ENCODE measurements at regions not wholly inside any gene's neighbourhood (a gene's known extent, or its start where the extent isn't known, plus 50 kb on each side); places are given as distances from the start of the nearest gene placed in this dataset.
"Not testable (repeated sequence)": the region's sequence is repeated elsewhere in the genome, so short reads cannot be mapped to it uniquely, and the experiment has no call there.

DNA sequence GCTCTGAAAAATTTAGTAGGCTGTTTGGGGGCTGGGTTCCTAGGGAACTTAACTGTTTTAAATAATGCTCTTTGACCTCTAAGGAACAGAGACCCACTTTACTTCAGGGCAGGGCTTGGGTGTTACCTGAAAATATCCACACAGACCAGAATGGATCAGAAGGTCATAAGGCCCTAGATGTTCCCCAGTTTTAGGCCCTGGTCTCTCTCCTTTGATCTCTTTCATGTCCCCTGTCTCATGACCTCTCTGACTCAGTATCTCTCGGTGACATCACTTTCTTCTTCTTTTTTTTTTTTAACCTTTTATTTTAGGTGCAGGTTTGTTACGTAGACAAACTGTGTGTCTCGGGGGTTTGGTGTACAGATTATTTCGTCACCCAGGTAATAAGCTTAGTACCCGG lies 272.1 kb upstream of the SGK1 start:
- no peak for DNase-seq (ENCODE audit: extremely low read depth, low read depth, low spot score)

DNA sequence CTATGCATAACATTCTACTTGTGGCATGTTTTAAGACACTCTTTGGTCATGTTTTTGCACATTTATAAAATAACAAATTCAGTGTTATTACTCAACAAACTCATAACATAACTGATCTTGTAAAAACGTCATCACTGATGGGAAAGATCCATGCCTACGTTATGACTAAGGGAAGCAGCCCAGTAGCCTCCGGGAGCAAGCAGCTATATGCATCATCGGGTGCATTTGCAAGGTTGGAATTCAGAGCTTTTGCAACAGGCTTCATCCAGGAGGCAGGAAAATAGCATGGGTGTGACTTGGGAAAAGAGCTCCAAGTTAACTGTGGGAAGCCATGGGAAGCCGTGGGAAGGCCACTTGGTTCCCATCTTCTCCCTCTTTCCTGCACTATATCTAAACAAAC lies 271.6 kb upstream of the SGK1 start:
- no peak for DNase-seq (ENCODE audit: extremely low read depth, low read depth, low spot score)

DNA sequence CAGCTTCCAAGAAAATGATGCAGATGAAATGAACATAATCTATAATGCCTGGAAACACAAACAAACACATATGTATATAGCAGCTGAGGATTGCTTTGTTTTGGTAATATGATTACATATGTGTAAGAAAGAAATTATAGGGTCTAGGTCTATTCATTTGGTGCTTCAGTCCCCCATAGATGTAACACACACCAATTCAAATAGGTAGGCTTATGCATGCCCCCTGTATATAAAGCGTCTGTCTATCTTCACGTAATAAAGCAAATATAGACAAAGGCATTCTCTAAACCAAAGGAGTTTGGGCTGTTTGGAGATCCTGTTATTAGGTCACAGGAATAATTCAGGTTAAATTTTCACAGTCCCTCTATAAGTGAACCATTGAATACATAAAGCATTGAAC lies 270.4 kb upstream of the SGK1 start:
- DNase-seq (ENCODE audit: extremely low read depth, low read depth, low spot score) = no peak

DNA sequence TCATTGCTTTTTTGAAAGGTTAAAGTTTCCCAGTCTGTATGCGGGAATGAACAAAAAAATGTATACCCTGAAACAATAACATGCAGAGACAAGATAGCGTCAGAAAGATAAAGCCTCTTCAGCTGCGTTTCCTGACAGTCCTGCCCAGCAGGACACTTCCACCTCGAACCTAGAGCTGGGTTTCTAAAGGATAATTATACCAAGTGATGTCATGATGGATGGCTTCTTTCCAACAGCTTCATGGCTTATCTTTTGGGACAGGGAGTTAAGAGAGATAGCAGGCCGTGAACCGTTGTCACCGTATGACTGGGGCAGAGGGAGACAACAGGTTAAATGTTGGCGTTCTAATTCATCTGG lies 267.6 kb upstream of the SGK1 start:
- no peak for DNase-seq (ENCODE audit: extremely low read depth, low read depth, low spot score)

DNA sequence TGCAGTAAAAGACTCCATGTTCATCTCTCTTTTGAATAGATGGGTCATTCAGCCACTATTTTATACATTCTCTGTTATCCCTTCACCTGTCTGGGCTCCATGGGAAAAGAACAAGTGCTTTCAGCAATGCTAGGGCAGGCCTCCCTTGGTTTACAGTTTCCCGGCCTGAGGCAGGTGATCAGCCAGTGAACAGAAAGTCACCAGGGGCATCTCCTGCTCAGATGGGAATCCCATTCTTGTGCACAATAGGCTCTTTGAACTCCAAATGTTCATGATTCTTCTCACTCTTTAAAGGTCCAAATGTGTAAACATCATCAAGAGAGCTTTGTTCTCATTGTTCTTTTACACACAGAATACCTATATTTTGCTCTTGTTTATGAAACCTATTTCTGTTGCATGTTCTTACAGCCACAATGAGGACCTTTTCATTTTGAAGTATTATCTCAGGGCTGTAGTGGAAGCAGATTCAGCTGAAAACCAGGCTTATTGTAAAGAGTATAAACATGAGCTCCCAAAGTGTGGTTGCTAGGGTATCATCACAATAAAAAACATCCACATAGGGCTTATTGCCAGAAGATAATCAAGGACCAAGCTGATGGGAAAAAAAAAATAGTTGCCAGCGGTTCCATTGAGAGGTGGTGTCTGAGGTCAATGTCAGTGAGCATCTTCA lies 267.1 kb upstream of the SGK1 start:
- DNase-seq (ENCODE audit: extremely low read depth, low read depth, low spot score) = no peak

DNA sequence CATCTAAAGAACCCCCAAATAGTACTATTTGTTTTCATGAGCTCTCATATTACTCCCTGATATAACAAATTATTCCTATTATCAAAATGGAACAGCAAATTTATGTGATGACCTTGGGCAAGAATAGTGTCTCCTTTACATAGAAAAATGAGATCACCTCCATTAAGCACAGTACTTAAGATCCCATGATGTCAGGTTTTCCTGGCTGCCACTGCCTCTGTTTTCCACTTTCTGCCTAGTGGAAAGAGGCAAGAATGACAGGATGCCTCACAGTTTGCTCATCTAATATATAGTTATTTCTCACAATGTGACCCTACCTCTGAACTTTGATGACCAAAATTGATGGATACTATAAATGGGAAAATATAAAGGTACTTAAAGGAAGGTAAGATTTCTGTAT lies 260.1 kb upstream of the SGK1 start:
- no peak for DNase-seq (ENCODE audit: extremely low read depth, low read depth, low spot score)

DNA sequence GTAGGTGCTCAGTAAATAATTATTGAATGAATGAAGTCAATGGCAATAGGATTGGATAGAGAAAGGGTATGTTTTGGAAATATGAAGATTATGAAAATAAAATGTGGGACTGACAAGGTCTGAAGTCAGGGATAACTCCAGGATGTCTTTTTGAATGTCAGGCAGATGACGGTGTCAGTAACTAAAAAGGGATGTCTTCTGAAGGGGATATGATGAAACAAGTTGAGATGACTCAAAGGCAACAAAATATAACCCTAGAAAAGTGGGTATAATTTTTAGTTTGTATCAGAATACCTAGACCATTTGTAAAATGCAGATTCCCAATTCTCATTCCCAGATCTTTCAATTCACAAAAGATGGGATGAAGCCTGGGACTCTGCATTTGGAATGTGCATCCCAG lies 257.3 kb upstream of the SGK1 start:
- no peak for DNase-seq (ENCODE audit: extremely low read depth, low read depth, low spot score)

DNA sequence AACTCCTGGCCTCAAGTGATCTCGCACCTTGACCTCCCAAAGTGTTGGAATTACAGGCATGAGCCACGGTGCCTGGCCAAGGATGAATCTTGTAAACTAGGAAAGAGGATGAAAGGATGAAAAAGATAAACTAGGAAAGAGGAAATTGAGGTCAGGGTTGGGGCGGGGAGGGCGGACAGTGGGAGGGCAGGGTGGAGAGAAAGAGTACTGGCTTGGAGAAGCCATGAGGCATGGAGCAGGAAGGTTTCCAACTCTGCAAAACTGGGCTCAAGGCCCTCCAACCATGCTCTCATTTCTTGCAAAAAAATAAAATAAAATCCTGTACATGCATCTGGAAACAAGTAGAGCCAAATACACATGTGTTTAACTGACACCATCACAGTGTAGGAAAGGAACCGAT lies 256.6 kb upstream of the SGK1 start:
- no peak for DNase-seq (ENCODE audit: extremely low read depth, low read depth, low spot score)

DNA sequence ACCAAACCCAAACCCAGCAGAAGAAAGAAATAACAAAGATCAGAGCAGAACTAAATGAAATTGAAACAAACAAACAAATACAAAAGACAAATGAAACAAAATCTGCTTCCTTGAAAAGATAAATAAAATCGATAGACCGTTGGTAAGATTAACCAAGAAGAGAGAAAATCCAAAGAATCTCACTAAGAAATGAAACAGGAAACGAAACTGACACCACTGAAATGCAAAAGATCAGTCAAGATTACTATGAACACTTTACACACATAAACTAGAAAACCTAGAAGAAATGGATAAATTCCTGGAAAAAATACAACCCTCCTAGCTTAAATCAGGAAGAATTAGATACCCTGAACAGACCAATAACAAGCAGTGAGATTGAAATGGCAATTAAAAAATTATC lies 252.1 kb upstream of the SGK1 start:
- DNase-seq (ENCODE audit: extremely low read depth, low read depth, low spot score) = not testable (repeated sequence)

DNA sequence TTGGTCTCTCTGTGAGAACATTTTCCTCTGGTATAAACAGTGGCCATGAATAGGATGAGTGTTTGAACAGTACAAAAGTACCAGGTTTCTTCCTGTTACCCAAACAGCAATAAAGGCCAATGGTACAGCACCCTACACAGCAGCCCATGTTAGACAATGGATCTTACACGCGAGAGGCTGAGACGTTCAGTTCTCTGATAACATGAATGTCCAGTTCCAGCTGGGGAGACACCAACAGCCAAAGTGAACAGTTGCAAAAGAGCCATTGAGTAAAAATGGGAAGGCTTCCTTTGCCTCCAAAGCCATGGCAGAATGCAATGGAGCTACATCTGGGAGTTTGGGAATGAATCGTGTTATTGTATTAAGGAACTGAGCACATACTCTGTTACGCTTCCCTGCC lies 246.8 kb upstream of the SGK1 start:
- no peak for DNase-seq (ENCODE audit: extremely low read depth, low read depth, low spot score)

DNA sequence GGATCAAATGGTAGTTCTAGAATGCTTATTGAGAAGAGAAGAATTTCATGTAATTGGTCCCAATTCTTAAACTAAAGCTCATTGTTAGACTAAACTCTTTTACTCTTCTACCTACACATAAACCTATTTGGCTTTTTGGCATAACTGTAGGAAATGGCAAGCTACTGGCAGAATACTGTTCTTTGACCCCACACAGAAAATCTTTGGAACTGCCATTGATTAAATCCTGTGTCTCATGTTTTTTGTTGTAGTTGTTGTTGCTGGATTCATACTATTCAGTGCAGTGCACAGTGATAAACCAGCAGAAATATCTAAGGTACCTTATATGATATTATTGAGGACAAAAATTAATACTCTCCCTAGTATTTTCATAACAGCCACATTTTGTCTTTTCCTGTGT lies 242.1 kb upstream of the SGK1 start:
- DNase-seq (ENCODE audit: extremely low read depth, low read depth, low spot score) = no peak

DNA sequence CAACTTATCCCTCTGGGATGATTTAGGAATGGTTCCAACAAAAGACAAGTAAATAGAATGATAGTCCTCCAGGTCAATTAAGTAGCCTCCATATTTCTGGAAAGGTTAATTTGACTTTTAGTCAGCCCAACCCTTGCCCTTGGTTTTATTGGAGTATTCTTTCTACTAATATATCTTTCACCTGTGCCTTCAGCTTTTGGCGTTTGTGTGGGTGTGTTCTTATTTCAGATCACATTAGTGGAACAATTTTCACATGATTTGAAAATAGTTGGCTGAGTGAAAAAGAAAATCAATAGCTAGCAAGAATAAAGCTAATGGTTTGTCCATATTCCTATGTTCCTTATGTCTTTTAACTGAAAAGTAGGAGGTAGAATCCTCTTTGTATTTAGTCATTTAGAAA lies 239.6 kb upstream of the SGK1 start:
- DNase-seq (ENCODE audit: extremely low read depth, low read depth, low spot score) = no peak

DNA sequence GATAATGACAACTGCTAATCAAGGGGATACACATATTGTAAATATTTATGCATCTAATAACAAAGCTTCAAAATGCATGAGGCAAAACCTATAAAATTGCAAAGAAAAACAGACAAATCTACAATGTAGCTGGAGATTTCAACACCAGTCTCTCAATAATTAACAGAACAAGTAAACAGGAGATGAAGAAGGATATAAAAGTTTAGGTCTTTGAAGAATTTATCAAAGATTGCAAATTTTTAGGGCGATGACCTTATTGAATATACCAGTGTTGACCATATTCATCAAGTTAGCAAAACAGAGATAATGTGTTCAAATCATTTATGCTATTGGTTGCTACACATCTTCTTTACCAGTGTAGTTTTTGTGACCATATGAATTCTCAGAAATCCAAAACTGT lies 237.8 kb upstream of the SGK1 start:
- no peak for DNase-seq (ENCODE audit: extremely low read depth, low read depth, low spot score)

DNA sequence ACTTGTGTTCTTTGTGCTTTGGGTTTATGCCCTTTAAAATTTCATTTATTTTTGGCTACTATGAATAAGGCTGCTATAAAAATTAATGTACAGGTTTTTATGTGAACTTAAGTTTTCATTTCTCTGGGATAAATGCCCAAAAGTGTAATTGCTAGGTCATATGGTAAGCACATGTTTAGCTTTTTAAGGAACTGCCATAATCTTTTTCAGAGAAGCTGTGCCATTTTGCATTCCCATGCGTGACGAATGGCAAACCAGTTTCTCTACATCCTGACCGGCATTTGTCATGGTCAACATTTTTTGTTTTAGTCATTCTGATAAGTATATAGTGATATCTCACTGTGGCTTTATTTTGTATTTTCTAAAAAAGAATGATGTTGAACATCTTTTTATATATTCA lies 236.0 kb upstream of the SGK1 start:
- no peak for DNase-seq (ENCODE audit: extremely low read depth, low read depth, low spot score)

DNA sequence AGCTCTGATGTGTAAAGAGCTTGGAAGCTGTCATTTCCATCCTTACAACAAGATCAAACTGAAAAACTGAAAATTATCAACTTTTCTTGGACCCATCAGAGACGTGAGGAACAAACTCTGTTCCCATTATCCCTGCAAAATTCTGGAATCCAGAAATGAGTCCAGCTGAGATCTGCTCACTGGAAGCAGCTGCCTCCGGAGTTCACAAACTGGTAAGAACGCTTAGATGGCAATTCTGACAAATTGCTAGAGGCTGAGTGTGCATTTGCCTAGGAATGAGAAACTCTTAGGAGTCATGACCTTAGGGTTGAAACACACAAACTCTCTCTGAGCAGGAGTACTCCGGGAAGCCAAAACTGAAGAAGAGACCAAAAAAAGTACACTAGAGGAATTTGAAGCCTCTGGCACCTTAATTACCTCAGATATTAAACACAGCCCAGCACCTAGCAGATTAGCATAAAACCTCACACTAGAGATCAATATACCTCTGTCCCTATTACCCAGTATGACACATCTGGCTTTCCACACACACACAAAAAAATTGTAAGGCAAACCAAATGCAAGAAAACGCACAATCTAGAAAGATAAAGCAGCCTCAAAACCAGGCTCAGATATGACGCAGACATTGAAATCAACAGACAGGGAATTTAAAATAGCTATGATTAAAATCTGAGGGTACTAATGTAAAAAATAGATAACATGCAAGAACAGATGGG lies 233.5 kb upstream of the SGK1 start:
- DNase-seq (ENCODE audit: extremely low read depth, low read depth, low spot score) = no peak

DNA sequence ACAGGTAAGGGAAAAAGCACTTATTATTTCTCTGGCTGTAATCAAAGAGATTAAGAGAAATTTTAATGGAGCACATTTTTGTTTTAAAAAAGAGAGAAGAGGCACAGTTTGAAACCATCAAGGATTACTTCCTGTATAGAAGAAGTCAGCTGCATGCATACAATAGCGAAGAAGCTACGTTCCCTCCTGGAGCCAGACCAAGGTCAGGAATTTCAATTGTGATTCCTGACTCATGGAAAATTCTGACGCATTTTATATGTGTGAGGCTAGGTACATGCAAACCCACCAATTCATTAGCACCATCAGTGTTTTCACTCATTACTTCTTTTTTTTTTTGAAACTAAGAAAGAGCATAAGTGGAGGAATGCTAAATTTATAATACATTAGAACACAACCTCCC lies 232.7 kb upstream of the SGK1 start:
- DNase-seq (ENCODE audit: extremely low read depth, low read depth, low spot score) = no peak

DNA sequence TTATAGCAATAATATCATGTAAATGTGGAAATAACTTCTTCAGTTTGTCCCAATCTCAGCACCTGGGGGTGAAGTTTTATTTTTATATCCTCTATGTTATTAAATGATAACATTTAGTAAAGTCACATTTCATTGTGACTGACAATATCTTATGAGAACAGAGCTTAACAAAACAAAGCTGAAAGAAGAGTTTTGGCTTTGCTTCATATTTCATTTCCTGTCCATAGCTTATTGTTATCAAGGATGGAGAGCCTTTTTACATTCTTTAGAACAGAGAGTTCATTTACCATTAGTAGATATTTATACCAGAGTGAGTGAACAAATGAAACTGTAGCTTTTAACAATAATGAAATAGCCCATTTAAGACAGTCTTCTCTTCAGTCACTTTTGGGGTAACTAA lies 231.9 kb upstream of the SGK1 start:
- no peak for DNase-seq (ENCODE audit: extremely low read depth, low read depth, low spot score)

DNA sequence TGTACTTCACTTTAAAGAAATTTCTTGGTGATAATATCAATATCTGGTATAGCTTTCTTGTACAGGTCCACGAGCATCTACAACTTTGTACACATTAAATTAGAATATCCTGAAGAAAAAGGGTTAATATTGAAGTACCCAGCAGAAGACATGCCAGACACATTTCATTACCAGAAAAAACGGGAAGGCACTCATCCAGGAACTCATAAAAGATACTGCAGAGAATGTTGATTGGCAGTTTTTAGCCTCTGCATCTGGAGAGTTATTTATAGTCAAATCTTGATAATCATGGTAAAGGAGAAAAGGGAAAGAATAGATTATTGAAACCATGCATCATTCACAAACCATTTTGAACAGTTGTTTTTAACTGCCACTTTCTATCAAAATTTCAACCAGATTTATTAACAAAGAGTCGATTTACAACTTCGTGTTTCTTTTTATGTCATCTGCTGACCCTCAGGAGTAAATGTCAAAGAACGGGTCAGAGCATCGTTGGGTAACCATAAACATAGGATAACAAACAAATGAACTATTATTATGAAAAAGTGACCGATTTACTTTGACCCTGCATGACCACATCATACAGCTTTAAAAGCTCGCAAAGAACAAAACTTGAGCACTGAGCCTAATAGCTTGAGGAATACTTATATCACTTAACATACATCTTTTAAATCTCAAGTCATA lies 229.2 kb upstream of the SGK1 start:
- no peak for DNase-seq (ENCODE audit: extremely low read depth, low read depth, low spot score)

DNA sequence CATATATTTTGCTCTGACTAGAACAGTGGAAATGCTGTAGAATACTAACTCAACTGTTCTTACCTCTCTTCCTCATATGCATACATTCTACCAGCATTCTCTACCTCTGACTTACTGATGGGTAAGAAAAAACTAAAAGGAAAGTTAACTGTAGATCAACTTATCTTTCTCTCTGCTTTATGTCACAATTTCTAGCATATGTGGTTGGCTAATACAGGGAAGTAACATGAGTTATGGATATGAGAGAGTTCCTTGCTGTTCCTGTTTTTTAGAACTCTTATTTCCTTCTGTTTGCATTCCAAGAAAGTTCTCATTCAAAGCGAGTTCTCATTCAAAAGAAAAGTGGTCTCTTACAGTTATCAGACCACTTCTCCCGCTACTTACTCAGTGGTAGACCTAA lies 226.8 kb upstream of the SGK1 start:
- no peak for DNase-seq (ENCODE audit: extremely low read depth, low read depth, low spot score)

DNA sequence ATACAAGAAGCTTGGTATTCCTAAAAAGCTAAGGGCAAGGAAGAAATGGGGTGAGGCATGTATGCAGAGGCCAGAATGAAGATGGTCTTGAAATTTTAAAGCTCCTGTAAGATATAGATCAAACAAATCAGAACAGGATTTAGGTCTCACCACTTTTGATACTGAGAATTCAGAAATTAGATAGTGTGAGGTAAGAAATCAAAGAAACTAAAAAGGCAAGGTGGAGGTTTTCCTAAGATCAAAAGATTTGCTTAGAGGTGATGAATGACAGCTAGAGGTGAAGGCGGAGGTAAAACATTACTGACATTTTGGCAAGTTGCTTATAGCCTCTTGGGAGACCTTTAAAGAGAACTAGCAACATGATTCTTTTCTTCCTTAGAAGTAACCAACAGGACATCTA lies 225.2 kb upstream of the SGK1 start:
- no peak for DNase-seq (ENCODE audit: extremely low read depth, low read depth, low spot score)

DNA sequence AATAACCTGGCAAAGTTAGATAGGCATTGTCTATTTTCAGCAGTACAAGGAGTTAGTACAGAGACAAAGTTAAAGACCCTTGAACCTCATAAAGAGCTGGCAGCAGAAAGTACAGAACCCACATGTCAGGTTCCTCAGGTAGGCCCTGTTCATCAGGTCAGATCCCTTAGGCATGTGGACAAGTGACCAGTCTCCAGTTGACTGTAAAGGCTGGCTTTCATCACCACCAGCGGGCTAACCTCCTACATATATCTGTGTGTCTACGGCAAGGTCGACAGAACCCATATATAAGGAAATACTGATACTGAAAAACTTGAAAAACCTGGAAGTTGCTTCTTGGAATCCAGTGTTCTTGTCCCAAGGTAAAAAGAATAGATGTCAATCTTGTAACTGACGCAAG lies 223.1 kb upstream of the SGK1 start:
- no peak for DNase-seq (ENCODE audit: extremely low read depth, low read depth, low spot score)

DNA sequence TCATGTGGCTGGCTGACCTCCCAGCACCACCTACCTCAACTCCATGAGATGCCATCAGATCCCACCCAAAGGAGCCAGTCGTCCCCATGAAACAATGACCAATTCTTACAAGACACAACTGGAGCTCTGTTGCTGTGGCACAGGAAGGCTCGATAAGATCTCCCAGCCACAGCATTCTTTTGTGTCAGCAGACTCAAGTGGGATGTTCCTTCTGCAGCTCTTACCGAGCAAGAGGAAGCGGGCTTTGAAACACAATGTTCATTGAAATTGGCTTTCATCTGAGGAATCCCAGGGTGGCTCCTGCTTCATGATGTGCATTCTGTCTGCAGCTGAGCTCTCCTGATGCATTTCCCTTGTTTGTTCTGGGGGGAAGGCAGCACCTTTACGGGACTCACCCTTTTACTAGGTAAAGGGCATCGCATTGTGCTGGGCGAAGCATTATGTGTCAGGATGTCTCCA lies 222.0 kb upstream of the SGK1 start:
- no peak for DNase-seq (ENCODE audit: extremely low read depth, low read depth, low spot score)

Measured in glomerular endothelial cell (primary cell).